ENCODE measurements at regions not wholly inside any gene's neighbourhood (a gene's known extent, or its start where the extent isn't known, plus 50 kb on each side); places are given as distances from the start of the nearest gene placed in this dataset.

- DNase-seq (no peak), ATAC-seq (ENCODE audit: insufficient read depth, low FRiP score) (no peak)
- Histone ChIP-seq H3K4me3 (no peak overlapping the region), H3K36me3 (ENCODE audit: control insufficient read depth in 4 of 4, insufficient read depth in 4 of 4, low read length in 4 of 4) (no peaks in the 10 kb centered on the region), H3K27me3 (ENCODE audit: control insufficient read depth in 3 of 3, insufficient read depth in 3 of 3, low read length in 2 of 3) (no peaks in the 10 kb centered on the region), H3K4me1 (ENCODE audit: control insufficient read depth in 5 of 5, insufficient read depth in 5 of 5, low read length in 5 of 5) (no peaks in the 10 kb centered on the region), H3K27ac (ENCODE audit: low read depth in 1 of 2, low read length in 1 of 2) (no peak overlapping the region), H3K9ac (ENCODE audit: insufficient read depth in 1 of 2, low read length in 2 of 2) (no peak overlapping the region), H3K9me3 (ENCODE audit: control insufficient read depth in 4 of 4, insufficient read depth in 3 of 4, low read length in 3 of 4) (no peaks in the 10 kb centered on the region)
- TF ChIP-seq, protein P1, sequence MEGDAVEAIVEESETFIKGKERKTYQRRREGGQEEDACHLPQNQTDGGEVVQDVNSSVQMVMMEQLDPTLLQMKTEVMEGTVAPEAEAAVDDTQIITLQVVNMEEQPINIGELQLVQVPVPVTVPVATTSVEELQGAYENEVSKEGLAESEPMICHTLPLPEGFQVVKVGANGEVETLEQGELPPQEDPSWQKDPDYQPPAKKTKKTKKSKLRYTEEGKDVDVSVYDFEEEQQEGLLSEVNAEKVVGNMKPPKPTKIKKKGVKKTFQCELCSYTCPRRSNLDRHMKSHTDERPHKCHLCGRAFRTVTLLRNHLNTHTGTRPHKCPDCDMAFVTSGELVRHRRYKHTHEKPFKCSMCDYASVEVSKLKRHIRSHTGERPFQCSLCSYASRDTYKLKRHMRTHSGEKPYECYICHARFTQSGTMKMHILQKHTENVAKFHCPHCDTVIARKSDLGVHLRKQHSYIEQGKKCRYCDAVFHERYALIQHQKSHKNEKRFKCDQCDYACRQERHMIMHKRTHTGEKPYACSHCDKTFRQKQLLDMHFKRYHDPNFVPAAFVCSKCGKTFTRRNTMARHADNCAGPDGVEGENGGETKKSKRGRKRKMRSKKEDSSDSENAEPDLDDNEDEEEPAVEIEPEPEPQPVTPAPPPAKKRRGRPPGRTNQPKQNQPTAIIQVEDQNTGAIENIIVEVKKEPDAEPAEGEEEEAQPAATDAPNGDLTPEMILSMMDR (IDR thresholded peaks at IDR 0.05; ENCODE audit: control extremely low read depth, extremely low read depth) = no peak
- 73 to 87% methylated on average over 3 of the region's 3 CpGs for WGBS, 2 donors
Observed at GRCh38 chr2:220051716-220052115, 424.3 kb downstream of the SLC4A3 start.

GRCh38 chr2:220053919-220054318 lies 426.5 kb downstream of the SLC4A3 start:
- no peaks in the 10 kb centered on the region for H3K36me3 ChIP-seq (ENCODE audit: control insufficient read depth in 4 of 4, insufficient read depth in 4 of 4, low read length in 4 of 4)
- no peaks in the 10 kb centered on the region for H3K27me3 ChIP-seq (ENCODE audit: control insufficient read depth in 3 of 3, insufficient read depth in 3 of 3, low read length in 2 of 3)
- no peak overlapping the region for H3K4me3 ChIP-seq
- DNase-seq = no peak
- H3K27ac ChIP-seq (ENCODE audit: low read depth in 1 of 2, low read length in 1 of 2) = no peak overlapping the region
- no peaks in the 10 kb centered on the region for H3K4me1 ChIP-seq (ENCODE audit: control insufficient read depth in 5 of 5, insufficient read depth in 5 of 5, low read length in 5 of 5)
- H3K9ac ChIP-seq (ENCODE audit: insufficient read depth in 1 of 2, low read length in 2 of 2) = no peak overlapping the region
- TF ChIP-seq, protein P1 (IDR thresholded peaks at IDR 0.05; ENCODE audit: control extremely low read depth, extremely low read depth) = no peak
- no peaks in the 10 kb centered on the region for H3K9me3 ChIP-seq (ENCODE audit: control insufficient read depth in 4 of 4, insufficient read depth in 3 of 4, low read length in 3 of 4)
- ATAC-seq (ENCODE audit: insufficient read depth, low FRiP score) = no peak

DNA sequence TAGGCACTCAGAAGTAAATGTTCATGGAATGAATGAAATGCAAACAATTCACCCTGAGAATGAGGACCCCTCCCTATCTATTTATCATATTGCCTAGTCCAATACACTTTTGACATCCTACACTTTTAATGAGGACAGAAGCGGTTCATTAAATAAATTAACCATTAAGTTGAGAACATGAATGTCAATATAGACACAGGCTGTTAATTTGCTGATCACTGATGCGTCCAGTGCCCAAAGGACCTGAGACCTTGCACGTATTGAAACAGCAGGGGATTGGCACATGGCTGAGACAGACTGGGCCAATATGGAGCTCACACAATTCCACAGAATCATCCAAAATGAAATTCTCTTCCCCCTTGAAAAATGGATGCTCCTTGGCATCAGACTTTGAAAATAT lies 430.0 kb downstream of the SLC4A3 start:
- TF ChIP-seq, protein P1 (IDR thresholded peaks at IDR 0.05; ENCODE audit: control extremely low read depth, extremely low read depth) = no peak
- 90 to 93% methylated on average over 3 of the region's 3 CpGs for WGBS, 2 donors
- H3K4me3 ChIP-seq = no peak overlapping the region
- no peak overlapping the region for H3K9ac ChIP-seq (ENCODE audit: insufficient read depth in 1 of 2, low read length in 2 of 2)
- H3K9me3 ChIP-seq (ENCODE audit: control insufficient read depth in 4 of 4, insufficient read depth in 3 of 4, low read length in 3 of 4) = no peaks in the 10 kb centered on the region
- no peaks in the 10 kb centered on the region for H3K36me3 ChIP-seq (ENCODE audit: control insufficient read depth in 4 of 4, insufficient read depth in 4 of 4, low read length in 4 of 4)
- H3K27ac ChIP-seq (ENCODE audit: low read depth in 1 of 2, low read length in 1 of 2) = no peak overlapping the region
- DNase-seq (no peak), ATAC-seq (ENCODE audit: insufficient read depth, low FRiP score) (no peak)
- no peaks in the 10 kb centered on the region for H3K4me1 ChIP-seq (ENCODE audit: control insufficient read depth in 5 of 5, insufficient read depth in 5 of 5, low read length in 5 of 5)
- H3K27me3 ChIP-seq (ENCODE audit: control insufficient read depth in 3 of 3, insufficient read depth in 3 of 3, low read length in 2 of 3) = no peaks in the 10 kb centered on the region

- no peak overlapping the region for H3K27ac ChIP-seq (ENCODE audit: low read depth in 1 of 2, low read length in 1 of 2)
- no peaks in the 10 kb centered on the region for H3K4me1 ChIP-seq (ENCODE audit: control insufficient read depth in 5 of 5, insufficient read depth in 5 of 5, low read length in 5 of 5)
- no peaks in the 10 kb centered on the region for H3K27me3 ChIP-seq (ENCODE audit: control insufficient read depth in 3 of 3, insufficient read depth in 3 of 3, low read length in 2 of 3)
- ATAC-seq (ENCODE audit: insufficient read depth, low FRiP score) (no peak), DNase-seq (no peak)
- TF ChIP-seq, protein P1 (IDR thresholded peaks at IDR 0.05; ENCODE audit: control extremely low read depth, extremely low read depth) = no peak
- no peaks in the 10 kb centered on the region for H3K9me3 ChIP-seq (ENCODE audit: control insufficient read depth in 4 of 4, insufficient read depth in 3 of 4, low read length in 3 of 4)
- WGBS, 2 donors = 80 to 84% methylated on average over 9 of the region's 9 CpGs
- H3K36me3 ChIP-seq (ENCODE audit: control insufficient read depth in 4 of 4, insufficient read depth in 4 of 4, low read length in 4 of 4) = no peaks in the 10 kb centered on the region
- no peak overlapping the region for H3K9ac ChIP-seq (ENCODE audit: insufficient read depth in 1 of 2, low read length in 2 of 2)
- no peak overlapping the region for H3K4me3 ChIP-seq
Observed at GRCh38 chr2:220057916-220058315, 430.5 kb downstream of the SLC4A3 start.

All from lung (tissue), 11 donors.